ENCODE measurements at regions not wholly inside any gene's neighbourhood (a gene's known extent, or its start where the extent isn't known, plus 50 kb on each side); places are given as distances from the start of the nearest gene placed in this dataset.

- no peaks in the 10 kb centered on the region for H3K9me3 ChIP-seq
- TF ChIP-seq, protein P1, sequence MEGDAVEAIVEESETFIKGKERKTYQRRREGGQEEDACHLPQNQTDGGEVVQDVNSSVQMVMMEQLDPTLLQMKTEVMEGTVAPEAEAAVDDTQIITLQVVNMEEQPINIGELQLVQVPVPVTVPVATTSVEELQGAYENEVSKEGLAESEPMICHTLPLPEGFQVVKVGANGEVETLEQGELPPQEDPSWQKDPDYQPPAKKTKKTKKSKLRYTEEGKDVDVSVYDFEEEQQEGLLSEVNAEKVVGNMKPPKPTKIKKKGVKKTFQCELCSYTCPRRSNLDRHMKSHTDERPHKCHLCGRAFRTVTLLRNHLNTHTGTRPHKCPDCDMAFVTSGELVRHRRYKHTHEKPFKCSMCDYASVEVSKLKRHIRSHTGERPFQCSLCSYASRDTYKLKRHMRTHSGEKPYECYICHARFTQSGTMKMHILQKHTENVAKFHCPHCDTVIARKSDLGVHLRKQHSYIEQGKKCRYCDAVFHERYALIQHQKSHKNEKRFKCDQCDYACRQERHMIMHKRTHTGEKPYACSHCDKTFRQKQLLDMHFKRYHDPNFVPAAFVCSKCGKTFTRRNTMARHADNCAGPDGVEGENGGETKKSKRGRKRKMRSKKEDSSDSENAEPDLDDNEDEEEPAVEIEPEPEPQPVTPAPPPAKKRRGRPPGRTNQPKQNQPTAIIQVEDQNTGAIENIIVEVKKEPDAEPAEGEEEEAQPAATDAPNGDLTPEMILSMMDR (IDR thresholded peaks at IDR 0.05), result no peak
- no peak for DNase-seq
- no peak overlapping the region for H3K4me3 ChIP-seq
- H3K4me1 ChIP-seq (ENCODE audit: low read depth), result no peaks in the 10 kb centered on the region
- intact Hi-C loops (cut with DNase I, micrococcal nuclease), result no loop called here
- ATAC-seq, result no peak
- H3K36me3 ChIP-seq (ENCODE audit: low read depth), result no peaks in the 10 kb centered on the region
These were observed 157.1 kb downstream of the BLID start for GRCh38 chr11:121958971-121959325.

GRCh38 chr11:121958323-121958970 lies 157.6 kb downstream of the BLID start:
- H3K9me3 ChIP-seq, result no peaks in the 10 kb centered on the region
- DNase-seq (no peak), ATAC-seq (no peak)
- no peaks in the 10 kb centered on the region for H3K36me3 ChIP-seq (ENCODE audit: low read depth)
- no peak overlapping the region for H3K4me3 ChIP-seq
- intact Hi-C loops (cut with DNase I, micrococcal nuclease), result no loop called here
- TF ChIP-seq, protein P1 (IDR thresholded peaks at IDR 0.05), result no peak
- H3K4me1 ChIP-seq (ENCODE audit: low read depth), result no peaks in the 10 kb centered on the region

DNA sequence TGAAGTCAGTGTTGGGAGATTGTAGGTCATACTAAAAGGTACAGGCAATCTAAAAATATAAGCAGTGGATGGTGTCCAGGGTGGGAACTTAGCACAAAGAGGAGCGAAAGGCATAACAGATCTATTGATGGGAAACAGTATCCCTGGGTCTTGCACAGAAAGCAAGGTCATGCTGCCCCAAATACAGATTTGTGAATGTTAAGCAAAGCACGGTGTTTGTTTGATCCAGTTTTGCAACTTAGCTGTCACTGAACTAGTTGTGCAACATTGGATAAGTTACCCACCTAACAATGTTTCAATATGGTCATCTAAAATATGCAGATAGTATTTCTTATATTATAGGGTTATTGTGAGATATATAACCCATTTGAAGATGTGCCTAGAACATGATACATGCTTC lies 162.9 kb downstream of the BLID start:
- Histone ChIP-seq H3K9me3 (no peaks in the 10 kb centered on the region), H3K36me3 (ENCODE audit: low read depth) (no peaks in the 10 kb centered on the region), H3K4me1 (ENCODE audit: low read depth) (no peaks in the 10 kb centered on the region), H3K4me3 (no peak overlapping the region)
- TF ChIP-seq, protein P1 (IDR thresholded peaks at IDR 0.05), result no peak
- DNase-seq (no peak), ATAC-seq (no peak)
- intact Hi-C loops (cut with DNase I, micrococcal nuclease), result no loop called here

GRCh38 chr11:121950160-121950559 lies 165.9 kb downstream of the BLID start:
- Histone ChIP-seq H3K4me1 (ENCODE audit: low read depth) (no peaks in the 10 kb centered on the region), H3K36me3 (ENCODE audit: low read depth) (no peaks in the 10 kb centered on the region), H3K9me3 (no peaks in the 10 kb centered on the region), H3K4me3 (no peak overlapping the region)
- intact Hi-C loops (cut with DNase I, micrococcal nuclease), result no loop called here
- ATAC-seq (no peak), DNase-seq (no peak)
- TF ChIP-seq, protein P1 (IDR thresholded peaks at IDR 0.05), result no peak

GRCh38 chr11:121946514-121946913 lies 169.5 kb downstream of the BLID start:
- Histone ChIP-seq H3K4me1 (ENCODE audit: low read depth) (no peaks in the 10 kb centered on the region), H3K36me3 (ENCODE audit: low read depth) (no peaks in the 10 kb centered on the region), H3K9me3 (no peaks in the 10 kb centered on the region), H3K4me3 (no peak overlapping the region)
- TF ChIP-seq, protein P1 (IDR thresholded peaks at IDR 0.05), result no peak
- DNase-seq, result no peak
- intact Hi-C loops (cut with DNase I, micrococcal nuclease), result no loop called here
- no peak for ATAC-seq

Data from mucosa of descending colon (tissue), 3 donors.